Thymus (tissue), 11 donors: ENCODE measurements at regions not wholly inside any gene's neighbourhood (a gene's known extent, or its start where the extent isn't known, plus 50 kb on each side); places are given as distances from the start of the nearest gene placed in this dataset.

Experiments
- DNase-seq, 9 donors: peaks; one replicate each; pipeline ENCODE4 v3.0.0-alpha.2; 2013; ENCODE audit warnings: low spot score in 9 of 9, low read depth in 6 of 9, missing footprints in 1 of 9
- H3K27ac ChIP-seq, 2 donors: one replicate each; pipeline ENCODE4 v1.5.1; 2013; ENCODE audit warnings: control low read depth in 1 of 2, low read depth in 1 of 2, low read length in 1 of 2, mild to moderate bottlenecking in 1 of 2, moderate library complexity in 1 of 2
- H3K27me3 ChIP-seq, 2 donors: one replicate each; pipeline ENCODE4 v1.5.1; 2013; ENCODE audit warnings: low read length in 1 of 2; ENCODE audit not compliant: control insufficient read depth in 2 of 2, insufficient read depth in 1 of 2
- H3K36me3 ChIP-seq, 2 donors: one replicate each; pipeline ENCODE4 v1.5.1; 2013; ENCODE audit warnings: low read length in 1 of 2, mild to moderate bottlenecking in 1 of 2, moderate library complexity in 1 of 2; ENCODE audit not compliant: control insufficient read depth in 2 of 2, insufficient read depth in 2 of 2
- H3K4me1 ChIP-seq, 2 donors: one replicate each; pipeline ENCODE4 v1.5.1; 2013; ENCODE audit warnings: low read length in 2 of 2; ENCODE audit not compliant: control insufficient read depth in 2 of 2, insufficient read depth in 2 of 2
- H3K4me3 ChIP-seq, 2 donors: one replicate each; pipeline ENCODE4 v1.5.1; 2013; ENCODE audit warnings: low read length in 2 of 2, control low read depth in 1 of 2, mild to moderate bottlenecking in 1 of 2
- H3K9me3 ChIP-seq, 2 donors: one replicate each; pipeline ENCODE4 v1.5.1; 2013; ENCODE audit warnings: low read length in 1 of 2, mild to moderate bottlenecking in 1 of 2; ENCODE audit not compliant: control insufficient read depth in 2 of 2, insufficient read depth in 1 of 2
- WGBS: extraction: QIAGEN DNeasy Blood & Tissue Kit; methylation state at CpG from one replicate; pipeline ENCODE4 v1.1.7; 2013; 5-methylcytosine and 5-hydroxymethylcytosine counted together
- donor health status: healthy.

- no peaks in the 10 kb centered on the region for H3K4me1 ChIP-seq
- H3K27me3 ChIP-seq, result no peaks in the 10 kb centered on the region
- 78% methylated on average over 5 of the region's 5 CpGs for WGBS
- DNase-seq, result no peak
- H3K27ac ChIP-seq, result no peak overlapping the region
- H3K36me3 ChIP-seq, result no peaks in the 10 kb centered on the region
- H3K9me3 ChIP-seq, result no peaks in the 10 kb centered on the region
- H3K4me3 ChIP-seq, result no peak overlapping the region
These were observed 272.5 kb upstream of the CDYL start for GRCh38 chr6:4503700-4504099.

- Histone ChIP-seq H3K9me3 (no peaks in the 10 kb centered on the region), H3K27ac (no peak overlapping the region), H3K36me3 (no peaks in the 10 kb centered on the region), H3K4me1 (no peaks in the 10 kb centered on the region), H3K4me3 (no peak overlapping the region), H3K27me3 (no peaks in the 10 kb centered on the region)
- 94% methylated on average over 1 of the region's 1 CpG for WGBS
- no peak for DNase-seq
These were observed 279.9 kb upstream of the CDYL start for GRCh38 chr6:4496284-4496683.

GRCh38 chr6:4491501-4492260 lies 284.5 kb upstream of the CDYL start:
- no peaks in the 10 kb centered on the region for H3K27me3 ChIP-seq
- 94% methylated on average over 7 of the region's 7 CpGs for WGBS

GRCh38 chr6:4489538-4489937 lies 286.7 kb upstream of the CDYL start:
- no peak overlapping the region for H3K27ac ChIP-seq
- 62% methylated on average over 4 of the region's 4 CpGs for WGBS
- no peaks in the 10 kb centered on the region for H3K4me1 ChIP-seq

More at GRCh38 chr6:4491501-4492260, 284.5 kb upstream of the CDYL start:
- no peak overlapping the region for H3K4me3 ChIP-seq
- DNase-seq, result no peak
- no peaks in the 10 kb centered on the region for H3K36me3 ChIP-seq
- H3K9me3 ChIP-seq, result peaks cover 0 to 17% of the 10 kb centered on the region in 2 donors
- H3K4me1 ChIP-seq, result no peaks in the 10 kb centered on the region
- no peak overlapping the region for H3K27ac ChIP-seq

GRCh38 chr6:4488389-4488788 lies 287.8 kb upstream of the CDYL start:
- Histone ChIP-seq H3K27ac (no peak overlapping the region), H3K36me3 (no peaks in the 10 kb centered on the region), H3K4me1 (no peaks in the 10 kb centered on the region), H3K9me3 (peaks cover 0 to 17% of the 10 kb centered on the region in 2 donors), H3K27me3 (no peaks in the 10 kb centered on the region), H3K4me3 (no peak overlapping the region)
- no peak for DNase-seq
- WGBS, result over 99% methylated on average over 3 of the region's 3 CpGs

More at GRCh38 chr6:4489538-4489937, 286.7 kb upstream of the CDYL start:
- Histone ChIP-seq H3K9me3 (peaks cover 0 to 17% of the 10 kb centered on the region in 2 donors), H3K4me3 (no peak overlapping the region), H3K27me3 (no peaks in the 10 kb centered on the region), H3K36me3 (no peaks in the 10 kb centered on the region)
- DNase-seq, result no peak

- H3K4me3 ChIP-seq, result no peak overlapping the region
- no peaks in the 10 kb centered on the region for H3K36me3 ChIP-seq
- WGBS, result 94% methylated on average over 2 of the region's 2 CpGs
- peaks cover 0 to 17% of the 10 kb centered on the region in 2 donors for H3K9me3 ChIP-seq
- H3K27ac ChIP-seq, result no peak overlapping the region
- H3K27me3 ChIP-seq, result no peaks in the 10 kb centered on the region
- DNase-seq, result no peak
- no peaks in the 10 kb centered on the region for H3K4me1 ChIP-seq
These were observed 288.7 kb upstream of the CDYL start for GRCh38 chr6:4487538-4487937.

- Histone ChIP-seq H3K4me3 (no peak overlapping the region), H3K9me3 (peaks cover 0 to 17% of the 10 kb centered on the region in 2 donors), H3K27me3 (no peaks in the 10 kb centered on the region), H3K36me3 (no peaks in the 10 kb centered on the region), H3K27ac (no peak overlapping the region), H3K4me1 (no peaks in the 10 kb centered on the region)
- WGBS, result 83% methylated on average over 7 of the region's 7 CpGs
- DNase-seq, result no peak
These were observed 289.5 kb upstream of the CDYL start for GRCh38 chr6:4486568-4487315.

- no peak for DNase-seq
- H3K9me3 ChIP-seq, result peaks cover 0 to 17% of the 10 kb centered on the region in 2 donors
- WGBS, result 98% methylated on average over 5 of the region's 5 CpGs
- no peak overlapping the region for H3K4me3 ChIP-seq
- H3K36me3 ChIP-seq, result no peaks in the 10 kb centered on the region
- no peaks in the 10 kb centered on the region for H3K4me1 ChIP-seq
- H3K27me3 ChIP-seq, result no peaks in the 10 kb centered on the region
- H3K27ac ChIP-seq, result no peak overlapping the region
These were observed 290.5 kb upstream of the CDYL start for GRCh38 chr6:4485735-4486134.

GRCh38 chr6:4482461-4482860 lies 293.7 kb upstream of the CDYL start:
- no peaks in the 10 kb centered on the region for H3K4me1 ChIP-seq
- no peak overlapping the region for H3K4me3 ChIP-seq
- WGBS, result 96% methylated on average over 29 of the region's 29 CpGs
- H3K27ac ChIP-seq, result no peak overlapping the region
- no peaks in the 10 kb centered on the region for H3K36me3 ChIP-seq
- peaks cover 0 to 5% of the 10 kb centered on the region in 2 donors for H3K9me3 ChIP-seq
- DNase-seq, result no peak
- H3K27me3 ChIP-seq, result no peaks in the 10 kb centered on the region
